NB4 (cell line): ENCODE measurements at regions not wholly inside any gene's neighbourhood (a gene's known extent, or its start where the extent isn't known, plus 50 kb on each side); places are given as distances from the start of the nearest gene placed in this dataset.

ENCODE experiments used
- CTCF ChIP-seq: IDR thresholded peaks from one replicate; pipeline ENCODE4 v1.5.1; 2012; ENCODE audit warnings: low read depth, low read length
- POLR2A ChIP-seq: IDR thresholded peaks from 2 replicates; pipeline ENCODE4 v1.6.1; 2011; ENCODE audit warnings: mild to moderate bottlenecking; ENCODE audit not compliant: insufficient read length; ENCODE audit errors: extremely low read depth
- TF ChIP-seq, protein P1 (sequence below): IDR thresholded peaks from 2 replicates; pipeline ENCODE4 v1.6.1; 2011; ENCODE audit warnings: low read depth, low read length

DNA sequence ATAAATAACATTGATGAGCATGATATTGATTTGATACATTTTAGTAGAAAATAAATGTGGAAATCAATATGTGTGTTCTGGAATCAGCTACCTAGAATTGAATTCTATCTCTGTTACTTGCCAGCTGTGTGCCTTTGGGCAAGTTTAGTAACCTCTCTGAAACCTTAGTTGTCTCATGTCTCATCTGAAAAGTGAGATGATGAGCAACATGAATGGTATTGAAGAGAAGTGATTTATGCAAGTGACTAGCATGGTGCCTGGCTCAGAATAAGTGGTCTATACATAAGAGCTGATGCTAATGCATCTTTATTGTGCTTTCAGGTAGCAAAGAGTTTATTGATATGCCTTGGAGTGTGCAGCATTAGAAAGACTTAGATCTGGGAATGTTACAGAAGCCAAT, 383.3 kb downstream of the PRDM2 start:
- no peak for TF ChIP-seq POLR2A
- TF ChIP-seq CTCF: no peak
- TF ChIP-seq, protein P1, sequence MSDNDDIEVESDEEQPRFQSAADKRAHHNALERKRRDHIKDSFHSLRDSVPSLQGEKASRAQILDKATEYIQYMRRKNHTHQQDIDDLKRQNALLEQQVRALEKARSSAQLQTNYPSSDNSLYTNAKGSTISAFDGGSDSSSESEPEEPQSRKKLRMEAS: no peak
